AML-193 (cell line): ENCODE measurements at regions not wholly inside any gene's neighbourhood (a gene's known extent, or its start where the extent isn't known, plus 50 kb on each side); places are given as distances from the start of the nearest gene placed in this dataset.
A peak's percentile ranks its signal among the peaks of the same experiment; 100 is the strongest.

ENCODE experiments used
- DNase-seq, 2 experiments: peaks; one replicate each; lab custom pipeline; 2025; lab: John Stamatoyannopoulos, UW

DNA sequence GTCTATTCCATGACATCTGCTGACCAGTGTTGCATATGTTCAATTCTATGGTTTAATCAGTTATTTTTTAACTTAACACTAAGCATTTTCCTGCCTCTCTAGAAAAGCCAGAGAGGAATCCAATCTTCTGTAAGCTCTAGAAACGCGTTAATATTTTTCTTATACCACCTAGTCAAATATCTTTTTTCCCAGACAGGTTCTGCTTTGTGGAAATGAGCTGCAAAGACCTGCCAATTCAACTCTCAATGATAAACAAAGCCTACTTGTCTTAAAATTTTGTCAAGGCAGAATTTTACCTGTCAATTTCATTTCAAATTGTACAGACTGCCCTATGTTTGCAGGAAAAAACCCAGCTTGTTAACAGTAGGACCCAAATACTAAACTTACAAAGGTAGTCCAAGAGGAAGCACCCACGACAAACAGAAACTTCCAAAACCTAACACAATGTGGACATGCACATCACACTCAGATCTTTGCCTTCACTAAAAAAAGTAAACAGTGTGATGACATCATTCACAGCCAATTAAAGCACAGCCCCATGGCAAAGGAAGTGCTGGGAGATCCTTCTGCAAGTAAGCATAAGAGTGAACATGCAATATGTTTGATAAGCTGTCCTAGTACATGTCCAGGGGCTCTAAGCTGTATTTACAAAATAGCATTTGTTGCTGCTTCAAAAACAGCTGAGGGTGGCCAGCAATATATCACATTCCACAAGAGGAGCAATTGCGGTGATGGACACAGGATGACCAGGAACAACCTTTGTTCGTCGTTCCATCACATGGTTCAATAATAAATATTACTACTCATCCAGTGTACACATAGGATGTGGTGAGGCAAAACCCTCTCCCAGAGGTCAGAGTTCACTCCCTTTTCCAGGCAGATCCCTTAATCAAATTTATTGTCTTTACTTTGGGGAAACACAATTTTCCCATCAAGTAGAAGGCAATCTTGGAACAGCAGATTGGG, 139.4 kb upstream of the TSC22D2 start:
- no peak for DNase-seq

DNA sequence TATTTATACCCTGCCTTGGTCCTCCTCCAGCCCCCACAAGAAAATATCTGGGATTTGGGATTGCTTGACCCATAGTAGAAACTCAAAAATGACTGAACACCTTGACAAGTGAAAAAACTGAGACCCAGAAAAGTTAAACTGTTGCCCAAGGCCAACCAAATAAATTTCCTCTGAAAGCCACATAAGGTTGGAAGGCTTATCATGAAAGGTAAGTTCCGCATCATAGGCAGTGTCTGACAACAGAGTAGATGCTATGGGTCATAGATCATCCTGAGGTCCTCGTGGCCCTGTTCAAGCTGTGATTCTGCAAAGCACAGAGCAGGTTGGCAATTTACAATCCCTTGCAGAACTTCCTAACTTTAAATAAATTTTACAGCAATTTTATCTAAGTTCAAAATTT, 140.8 kb upstream of the TSC22D2 start:
- DNase-seq, result no peak

- no peak for DNase-seq
Observed at GRCh38 chr3:150265305-150265704, 142.8 kb upstream of the TSC22D2 start.

GRCh38 chr3:150264561-150265279, 143.4 kb upstream of the TSC22D2 start:
- no peak for DNase-seq

- no peak for DNase-seq
Observed at GRCh38 chr3:150261958-150262357, 146.1 kb upstream of the TSC22D2 start.

DNA sequence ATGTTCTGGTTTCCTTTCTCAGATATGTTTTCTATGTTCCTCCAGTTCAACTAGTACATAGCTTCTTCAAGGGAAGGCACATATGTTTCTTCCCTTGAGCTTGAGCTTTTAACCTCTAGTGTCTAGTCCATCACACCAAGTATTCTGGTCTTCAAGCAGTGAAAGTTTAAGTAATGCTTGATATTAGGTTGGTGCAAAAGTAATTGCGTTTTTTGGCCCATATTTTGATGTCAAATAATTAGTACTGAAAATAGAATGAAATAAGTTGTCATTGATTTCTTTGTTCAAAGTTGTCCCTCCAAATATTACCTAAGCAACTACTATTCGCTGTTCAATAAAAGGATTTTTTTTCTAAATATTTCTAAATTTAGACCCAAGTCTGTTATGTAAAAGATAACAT, 146.7 kb upstream of the TSC22D2 start:
- DNase-seq, result no peak

GRCh38 chr3:150260398-150260710, 147.7 kb upstream of the TSC22D2 start:
- no peak for DNase-seq

DNA sequence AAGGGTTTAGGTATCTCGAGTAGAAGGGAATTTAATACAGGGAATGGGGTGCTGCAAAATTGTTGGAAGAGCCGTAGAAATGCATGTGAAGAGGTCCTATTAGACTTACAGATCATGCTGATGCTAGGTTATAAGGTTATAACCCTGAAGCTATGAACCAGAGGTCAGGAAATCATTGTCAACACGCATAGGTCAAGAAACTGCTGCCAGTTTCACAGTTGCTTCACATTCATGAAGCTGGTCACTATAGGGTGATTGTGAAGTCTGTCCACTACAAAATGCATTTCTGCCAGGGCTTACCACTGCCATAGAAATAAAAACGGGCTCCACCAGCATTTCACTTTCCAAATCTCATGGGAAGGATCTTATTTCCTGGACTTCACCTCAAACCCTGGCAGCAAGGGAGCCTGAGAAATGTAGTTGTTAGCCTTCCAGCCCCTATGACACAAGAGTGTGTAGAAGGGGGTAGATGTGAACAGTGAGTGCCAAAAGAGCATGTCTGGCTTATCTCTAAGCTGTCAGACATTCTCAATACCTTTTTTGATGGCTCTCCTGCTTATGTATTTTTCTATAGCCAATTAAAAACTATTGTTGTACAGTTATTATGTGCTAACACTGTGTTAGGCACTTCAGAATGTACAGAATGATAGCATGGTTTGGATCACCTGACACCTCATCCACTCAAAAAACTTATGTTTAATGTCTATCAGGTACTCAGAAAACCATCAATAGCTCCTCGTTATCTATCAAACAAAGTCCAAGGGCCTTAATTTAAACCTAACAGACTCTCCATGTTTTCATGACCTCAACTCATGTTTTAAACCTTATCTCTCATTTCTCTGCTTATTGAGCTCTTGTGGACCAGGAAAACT, 148.3 kb upstream of the TSC22D2 start:
- DNase-seq, result no peak

GRCh38 chr3:150256782-150257181, 151.3 kb upstream of the TSC22D2 start:
- DNase-seq, result no peak

DNA sequence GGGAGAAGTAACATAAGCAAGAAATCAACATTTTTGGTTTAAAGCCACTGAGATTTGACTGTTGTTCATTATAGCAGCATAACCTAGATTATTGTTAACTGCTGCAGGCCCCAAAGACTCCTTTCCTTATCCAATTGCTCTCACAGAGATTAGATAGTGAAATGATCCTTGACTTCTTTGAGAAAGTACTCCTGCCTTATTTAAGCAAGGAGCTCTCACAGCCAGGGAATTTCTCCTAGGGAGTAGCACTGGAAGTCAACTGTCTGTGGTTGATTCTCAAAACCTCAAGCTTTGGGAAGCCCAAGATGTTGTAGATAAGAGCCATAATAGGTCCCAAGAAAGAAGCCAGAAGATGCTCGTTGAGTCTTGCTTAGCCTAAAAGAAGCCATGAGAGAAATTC, 151.8 kb upstream of the TSC22D2 start:
- no peak for DNase-seq

- no peak for DNase-seq
Observed at GRCh38 chr3:150255826-150256225, 152.3 kb upstream of the TSC22D2 start.

DNA sequence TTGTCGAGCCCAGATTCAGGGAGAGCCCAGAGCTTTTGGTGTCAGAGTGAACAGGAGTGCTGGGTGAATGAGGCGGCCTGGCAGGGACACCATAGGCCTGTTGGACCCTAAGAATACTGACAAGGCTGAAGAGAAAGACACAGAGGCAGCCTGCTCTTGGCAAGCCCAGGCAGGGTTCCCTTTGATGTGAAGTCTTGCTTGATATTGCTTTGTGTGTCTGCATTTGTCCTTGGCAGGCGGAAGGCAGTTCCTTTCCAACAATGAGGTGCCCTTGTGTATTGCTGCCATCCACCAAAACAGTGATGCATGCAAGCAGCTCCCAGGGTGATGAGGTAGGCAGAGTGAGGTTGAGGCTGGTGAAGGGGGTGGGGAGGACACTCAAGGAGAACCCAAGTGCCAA, 152.7 kb upstream of the TSC22D2 start:
- DNase-seq, result no peak

DNA sequence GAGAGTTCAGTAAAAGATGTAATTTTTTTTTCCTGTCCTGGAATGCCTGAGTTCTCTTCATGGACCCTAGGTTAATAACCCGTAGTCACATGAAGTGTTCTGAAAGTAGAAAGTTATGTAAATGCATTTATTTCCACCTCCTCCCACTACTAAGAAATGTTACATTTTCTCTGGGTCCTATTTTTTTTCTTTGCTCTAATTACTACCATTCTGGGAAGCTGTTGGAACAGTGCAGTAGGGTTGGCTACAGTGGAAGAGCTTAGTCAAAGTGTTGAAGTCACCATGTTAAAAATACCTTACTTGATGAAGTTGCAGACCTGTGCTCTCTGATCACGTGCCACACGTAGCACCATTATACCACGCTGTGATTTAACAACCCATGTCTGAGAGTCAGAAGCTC, 153.8 kb upstream of the TSC22D2 start:
- no peak for DNase-seq

GRCh38 chr3:150253622-150254021, 154.5 kb upstream of the TSC22D2 start:
- DNase-seq, result peak; percentile 91 to 93

DNA sequence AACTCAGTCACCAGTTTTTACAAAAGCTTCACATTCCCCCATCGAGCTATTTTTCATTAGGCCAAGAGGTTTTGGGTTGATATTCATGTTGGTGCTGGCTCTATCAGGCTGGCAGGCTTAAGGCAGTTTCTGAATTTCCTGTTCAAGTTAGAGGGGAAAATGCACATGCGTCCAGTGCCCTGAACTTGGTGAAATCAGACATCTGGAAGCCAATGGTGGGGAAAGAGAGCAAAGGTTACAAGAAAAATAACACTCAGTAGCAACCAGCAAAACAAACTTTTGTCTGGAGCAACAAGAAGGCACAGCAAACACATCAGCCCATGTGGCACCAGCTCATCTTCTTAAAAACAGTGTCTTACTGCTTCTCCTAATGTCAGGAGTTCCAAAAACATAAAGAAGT, 155.6 kb upstream of the TSC22D2 start:
- no peak for DNase-seq

DNA sequence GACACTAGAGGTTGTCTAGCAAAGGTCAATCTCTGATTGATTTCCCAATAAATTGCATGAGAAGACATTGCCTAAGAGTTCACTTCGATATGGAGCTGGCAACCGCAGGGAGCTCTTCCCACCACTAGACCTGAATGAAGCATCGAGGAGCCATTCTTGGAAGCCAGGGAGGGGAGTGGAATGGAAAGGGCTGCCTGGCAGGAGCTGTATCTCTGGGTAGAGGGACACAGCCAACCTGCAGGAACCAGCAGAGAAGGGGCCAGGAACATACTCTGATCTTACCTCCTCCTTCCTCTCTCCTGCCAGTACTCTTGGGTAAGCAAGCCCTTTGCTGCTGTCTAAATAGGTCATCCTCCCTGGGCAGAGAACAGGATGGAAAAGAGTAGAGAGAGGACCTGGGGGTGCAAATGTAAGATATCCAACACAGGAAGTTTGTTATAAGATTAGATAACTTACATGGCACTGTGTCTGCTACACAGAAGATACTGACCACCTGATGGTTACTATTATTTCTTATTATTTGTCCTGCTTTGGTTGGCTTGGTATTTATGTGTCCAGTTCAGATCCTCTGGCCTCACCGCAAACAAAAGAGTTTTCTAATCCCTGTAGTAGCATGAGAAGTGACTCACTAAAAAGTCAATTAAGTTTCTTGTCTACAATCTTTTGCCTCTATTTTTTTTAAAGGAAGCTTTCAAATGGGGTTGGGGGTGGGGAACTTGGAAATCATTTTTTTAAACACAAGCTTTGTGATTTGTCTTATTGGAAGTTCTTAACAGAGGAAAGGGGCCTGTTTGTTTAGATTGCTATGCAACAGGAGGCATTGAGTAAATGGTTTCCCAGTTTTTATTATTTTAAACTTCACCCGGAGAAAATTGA, 156.7 kb upstream of the TSC22D2 start:
- no peak for DNase-seq

GRCh38 chr3:150249779-150250470, 158.2 kb upstream of the TSC22D2 start:
- DNase-seq, result no peak

DNA sequence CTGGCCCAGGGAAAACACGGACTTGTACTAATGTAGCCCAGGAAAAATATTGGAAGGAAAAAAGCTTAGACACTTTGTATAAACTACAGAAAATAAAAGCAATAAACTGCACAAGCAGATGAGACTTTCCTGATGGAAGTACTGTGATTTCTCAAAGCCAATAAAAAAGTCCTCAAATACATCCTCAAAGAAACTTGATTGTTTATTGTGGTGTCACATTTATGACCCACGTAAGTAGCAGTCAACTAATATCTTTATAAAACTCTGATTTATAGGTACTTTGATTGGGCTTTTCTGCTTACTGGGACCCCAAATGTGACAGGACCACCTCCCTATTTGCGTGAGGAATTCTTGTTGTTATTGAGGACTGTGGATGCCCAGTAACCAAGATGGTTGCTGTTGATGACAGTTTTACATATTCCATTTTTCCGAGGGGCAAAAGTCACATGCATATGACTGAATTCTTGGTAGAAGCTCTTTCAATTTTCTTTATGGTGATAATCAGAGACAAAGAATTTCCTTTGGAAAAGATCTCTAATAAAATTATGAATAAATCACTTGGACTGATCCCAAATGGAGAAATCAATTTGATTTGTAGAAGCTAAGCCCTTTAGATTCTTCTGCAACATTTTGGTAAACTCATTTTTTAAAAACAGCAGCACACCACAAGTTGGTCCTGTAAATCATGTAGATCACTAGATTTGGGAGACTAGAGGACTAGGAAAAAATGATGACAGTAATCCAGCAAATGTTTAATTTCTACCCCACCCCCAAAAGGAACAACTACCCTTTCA, 159.0 kb upstream of the TSC22D2 start:
- DNase-seq, result no peak

- DNase-seq, result no peak
Observed at GRCh38 chr3:150248116-150248887, 159.8 kb upstream of the TSC22D2 start.
